ENCODE measurements at regions not wholly inside any gene's neighbourhood (a gene's known extent, or its start where the extent isn't known, plus 50 kb on each side); places are given as distances from the start of the nearest gene placed in this dataset.
"Not testable (repeated sequence)": the region's sequence is repeated elsewhere in the genome, so short reads cannot be mapped to it uniquely, and the experiment has no call there.

DNA sequence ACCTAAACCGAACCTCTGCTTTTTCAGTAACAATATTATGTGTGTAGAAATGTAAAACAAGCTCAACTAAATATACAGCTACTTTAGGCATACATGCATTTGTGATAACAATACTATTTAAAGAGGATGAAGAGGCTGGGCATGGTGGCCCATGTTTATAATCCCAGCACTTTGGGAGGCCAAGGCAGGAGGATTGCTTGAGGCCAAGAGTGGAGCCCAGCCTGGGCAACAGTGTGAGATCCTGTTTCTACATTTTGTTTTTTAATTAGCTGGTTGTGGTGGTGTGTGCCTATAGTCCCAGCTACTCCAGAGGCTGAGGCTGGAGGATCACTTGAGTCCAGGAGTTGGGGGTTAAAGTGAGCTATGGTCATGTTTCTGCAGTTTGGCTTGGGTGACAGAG lies 73.6 kb upstream of the LYPLAL1 start:
- TF ChIP-seq, protein P1, sequence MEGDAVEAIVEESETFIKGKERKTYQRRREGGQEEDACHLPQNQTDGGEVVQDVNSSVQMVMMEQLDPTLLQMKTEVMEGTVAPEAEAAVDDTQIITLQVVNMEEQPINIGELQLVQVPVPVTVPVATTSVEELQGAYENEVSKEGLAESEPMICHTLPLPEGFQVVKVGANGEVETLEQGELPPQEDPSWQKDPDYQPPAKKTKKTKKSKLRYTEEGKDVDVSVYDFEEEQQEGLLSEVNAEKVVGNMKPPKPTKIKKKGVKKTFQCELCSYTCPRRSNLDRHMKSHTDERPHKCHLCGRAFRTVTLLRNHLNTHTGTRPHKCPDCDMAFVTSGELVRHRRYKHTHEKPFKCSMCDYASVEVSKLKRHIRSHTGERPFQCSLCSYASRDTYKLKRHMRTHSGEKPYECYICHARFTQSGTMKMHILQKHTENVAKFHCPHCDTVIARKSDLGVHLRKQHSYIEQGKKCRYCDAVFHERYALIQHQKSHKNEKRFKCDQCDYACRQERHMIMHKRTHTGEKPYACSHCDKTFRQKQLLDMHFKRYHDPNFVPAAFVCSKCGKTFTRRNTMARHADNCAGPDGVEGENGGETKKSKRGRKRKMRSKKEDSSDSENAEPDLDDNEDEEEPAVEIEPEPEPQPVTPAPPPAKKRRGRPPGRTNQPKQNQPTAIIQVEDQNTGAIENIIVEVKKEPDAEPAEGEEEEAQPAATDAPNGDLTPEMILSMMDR (IDR thresholded peaks at IDR 0.05; ENCODE audit: low read depth, low read length) = no peak

DNA sequence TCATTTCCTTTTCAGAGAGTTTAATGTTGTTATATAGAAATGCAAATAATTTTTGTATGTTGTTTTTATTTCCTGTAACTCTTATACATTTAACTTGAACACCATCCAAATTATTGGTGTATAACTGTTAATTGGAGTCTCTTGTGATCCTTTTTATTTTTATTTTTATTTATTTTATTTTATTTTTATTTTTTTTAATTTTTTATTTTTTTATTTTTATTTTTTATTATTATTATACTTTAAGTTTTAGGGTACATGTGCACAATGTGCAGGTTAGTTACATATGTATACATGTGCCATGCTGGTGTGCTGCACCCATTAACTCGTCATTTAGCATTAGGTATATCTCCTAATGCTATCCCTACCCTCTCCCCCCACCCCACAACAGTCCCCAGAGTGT lies 71.2 kb upstream of the LYPLAL1 start:
- DNase-seq; H3K27ac ChIP-seq; H3K9me3 ChIP-seq (ENCODE audit: severe bottlenecking); H3K4me3 ChIP-seq (ENCODE audit: low read depth, low read length); H3K27me3 ChIP-seq (ENCODE audit: insufficient read depth, low read depth, severe bottlenecking); H3K36me3 ChIP-seq: not testable (repeated sequence)

More for the DNA sequence above, 73.6 kb upstream of the LYPLAL1 start:
- Histone ChIP-seq H3K4me3 (ENCODE audit: low read depth, low read length) (no peak overlapping the region), H3K9me3 (ENCODE audit: severe bottlenecking) (no peaks in the 10 kb centered on the region), H3K27ac (no peak overlapping the region), H3K27me3 (ENCODE audit: insufficient read depth, low read depth, severe bottlenecking) (no peaks in the 10 kb centered on the region), H3K36me3 (no peaks in the 10 kb centered on the region)
- DNase-seq = no peak

DNA sequence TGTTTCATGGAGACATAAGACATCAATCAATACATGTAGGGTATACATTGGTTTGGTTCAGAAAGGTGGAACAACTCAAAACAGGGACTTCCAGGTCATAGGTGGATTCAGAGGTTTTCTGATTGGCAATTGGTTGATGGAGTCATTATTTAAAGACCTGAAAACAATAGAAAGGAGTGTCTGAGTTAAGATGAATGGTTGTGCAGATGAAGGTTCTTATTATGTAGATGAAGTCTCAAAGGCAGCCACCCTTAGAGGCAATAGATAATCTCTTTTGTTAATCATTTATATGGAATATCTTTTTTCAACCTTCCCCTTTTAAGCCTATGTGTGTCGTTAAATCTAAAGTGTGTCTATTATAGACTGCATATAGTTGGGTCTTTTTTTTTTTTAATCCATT lies 67.8 kb upstream of the LYPLAL1 start:
- no peak for DNase-seq
- no peaks in the 10 kb centered on the region for H3K27me3 ChIP-seq (ENCODE audit: insufficient read depth, low read depth, severe bottlenecking)
- H3K36me3 ChIP-seq = no peaks in the 10 kb centered on the region
- TF ChIP-seq, protein P1 (IDR thresholded peaks at IDR 0.05; ENCODE audit: low read depth, low read length) = no peak
- H3K9me3 ChIP-seq (ENCODE audit: severe bottlenecking) = no peaks in the 10 kb centered on the region
- H3K27ac ChIP-seq = no peak overlapping the region
- no peak overlapping the region for H3K4me3 ChIP-seq (ENCODE audit: low read depth, low read length)

DNA sequence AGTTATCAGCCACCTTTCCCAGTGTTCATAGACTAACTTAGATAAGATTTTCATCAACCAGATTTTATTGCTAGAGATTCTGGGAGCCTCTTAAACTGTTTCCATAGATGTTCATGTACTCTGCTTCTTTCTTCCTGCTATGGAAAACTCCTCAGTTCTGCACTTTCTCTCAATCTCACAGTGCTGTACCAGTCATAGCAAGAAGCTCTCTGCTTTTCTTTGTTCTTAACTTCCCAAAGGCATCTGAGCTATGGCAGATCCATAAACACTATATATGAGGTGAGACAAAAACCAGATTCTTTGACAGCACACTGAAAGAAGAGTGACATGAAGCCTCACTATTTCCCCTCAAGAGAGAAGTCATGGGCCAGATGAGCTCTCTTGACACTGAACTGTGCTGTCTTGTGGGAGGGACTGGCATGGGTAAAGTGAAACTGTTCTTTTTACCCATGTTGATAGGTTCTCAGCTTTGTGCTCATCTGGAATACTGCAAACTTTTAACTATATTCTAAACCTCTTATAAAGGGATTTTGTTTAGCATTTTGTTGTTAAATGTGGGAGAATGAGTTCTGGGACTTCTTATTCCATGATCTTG lies 64.2 kb upstream of the LYPLAL1 start:
- no peak for DNase-seq
- Histone ChIP-seq H3K9me3 (ENCODE audit: severe bottlenecking) (no peaks in the 10 kb centered on the region), H3K27ac (no peak overlapping the region), H3K36me3 (no peaks in the 10 kb centered on the region), H3K4me3 (ENCODE audit: low read depth, low read length) (no peak overlapping the region), H3K27me3 (ENCODE audit: insufficient read depth, low read depth, severe bottlenecking) (no peaks in the 10 kb centered on the region)
- TF ChIP-seq, protein P1 (IDR thresholded peaks at IDR 0.05; ENCODE audit: low read depth, low read length) = no peak

DNA sequence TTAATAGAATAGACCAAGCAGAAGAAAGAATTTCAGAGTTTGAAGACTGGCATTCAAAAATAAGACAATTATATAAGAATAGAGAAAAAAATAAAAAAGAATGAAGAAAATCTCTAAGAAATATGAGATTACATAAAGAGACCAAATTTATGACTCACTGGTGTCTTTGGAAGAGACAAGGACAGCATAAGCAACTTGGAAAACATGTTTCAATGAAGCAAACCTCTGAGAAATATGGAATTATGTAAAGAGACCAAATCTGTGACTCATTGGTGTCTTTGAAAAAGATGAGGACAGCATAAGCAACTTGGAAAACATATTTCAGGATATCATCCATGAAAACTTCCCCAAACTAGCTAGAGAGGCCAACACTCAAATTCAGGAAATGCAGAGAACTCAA lies 60.4 kb upstream of the LYPLAL1 start:
- TF ChIP-seq, protein P1 (IDR thresholded peaks at IDR 0.05; ENCODE audit: low read depth, low read length) = no peak
- H3K27ac ChIP-seq = no peak overlapping the region
- H3K27me3 ChIP-seq (ENCODE audit: insufficient read depth, low read depth, severe bottlenecking) = no peaks in the 10 kb centered on the region
- H3K36me3 ChIP-seq = no peaks in the 10 kb centered on the region
- H3K9me3 ChIP-seq (ENCODE audit: severe bottlenecking) = no peaks in the 10 kb centered on the region
- DNase-seq = no peak
- H3K4me3 ChIP-seq (ENCODE audit: low read depth, low read length) = no peak overlapping the region

DNA sequence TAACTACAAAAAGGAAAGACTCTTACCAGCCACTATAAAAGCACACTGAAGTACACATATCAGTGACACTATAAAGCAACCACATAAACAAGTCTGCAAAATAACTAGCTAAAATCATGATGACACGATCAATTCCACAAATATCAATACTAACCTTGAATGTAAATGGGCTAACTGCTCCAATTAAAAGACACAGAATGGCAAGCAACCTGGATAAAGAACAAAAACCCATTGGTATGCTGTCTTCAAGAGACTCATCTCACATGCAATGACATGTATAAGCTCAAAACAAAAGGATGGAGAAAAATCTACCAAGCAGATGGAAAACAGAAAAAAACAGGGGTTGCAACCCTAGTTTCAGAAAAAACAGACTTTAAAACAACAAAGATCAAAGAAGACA lies 59.7 kb upstream of the LYPLAL1 start:
- Histone ChIP-seq H3K27ac (no peak overlapping the region), H3K27me3 (ENCODE audit: insufficient read depth, low read depth, severe bottlenecking) (no peaks in the 10 kb centered on the region), H3K36me3 (no peaks in the 10 kb centered on the region), H3K9me3 (ENCODE audit: severe bottlenecking) (no peaks in the 10 kb centered on the region), H3K4me3 (ENCODE audit: low read depth, low read length) (no peak overlapping the region)
- DNase-seq = no peak
- TF ChIP-seq, protein P1 (IDR thresholded peaks at IDR 0.05; ENCODE audit: low read depth, low read length) = no peak
